ENCODE measurements at regions not wholly inside any gene's neighbourhood (a gene's known extent, or its start where the extent isn't known, plus 50 kb on each side); places are given as distances from the start of the nearest gene placed in this dataset.
"Not testable (repeated sequence)": the region's sequence is repeated elsewhere in the genome, so short reads cannot be mapped to it uniquely, and the experiment has no call there.

DNA sequence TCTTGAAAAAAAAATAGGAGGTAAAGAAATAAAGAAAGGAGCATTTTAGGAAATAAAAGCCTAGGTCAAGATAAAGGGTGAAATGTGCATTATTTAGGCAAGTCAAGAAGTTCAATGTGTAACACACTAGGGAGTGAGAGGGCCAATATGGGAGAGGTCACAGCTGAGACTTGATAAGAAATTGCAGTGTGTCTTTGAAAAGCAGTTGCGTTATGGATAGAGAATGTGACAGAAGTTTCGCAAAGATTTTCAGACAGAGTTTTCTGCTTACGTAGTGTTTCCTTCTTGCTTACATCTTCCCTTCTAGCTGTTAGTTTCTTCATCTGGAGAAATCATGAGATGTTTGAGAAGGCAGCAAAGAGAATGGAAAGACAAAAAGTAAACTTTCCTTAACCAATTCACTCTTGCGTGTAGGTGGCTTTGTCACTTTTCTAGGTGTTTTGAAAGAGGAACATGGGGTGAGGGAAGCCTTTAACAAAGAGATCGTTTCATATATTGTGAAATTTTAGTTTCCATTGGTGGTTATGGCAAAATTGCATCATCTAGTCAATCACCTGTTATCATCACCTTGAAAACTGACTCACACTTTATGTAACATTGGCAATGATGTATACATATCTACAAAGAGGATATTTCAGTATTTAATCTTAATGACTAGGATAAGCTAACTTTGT lies 975.5 kb downstream of the OLFM4 start:
- H3K4me1 ChIP-seq (replicated peaks in 1 of 2): no peaks in the 10 kb centered on the region
- H3K27ac ChIP-seq: no peak overlapping the region
- WGBS, 10 experiments: 36 to 100% (median 72%) methylated on average over 1 to 5 of the region's 5 CpGs
- in situ Hi-C loops (cut with MboI; ENCODE audit: low pct_unique_long_range_greater_than_20kb in 2 of 9, low sequenced_read_pairs in 9 of 9, unreplicated experiment in 9 of 9): no loop called here
- no peak overlapping the region for H3K4me3 ChIP-seq
- no peak for ATAC-seq (replicated peaks in 6 of 8)

DNA sequence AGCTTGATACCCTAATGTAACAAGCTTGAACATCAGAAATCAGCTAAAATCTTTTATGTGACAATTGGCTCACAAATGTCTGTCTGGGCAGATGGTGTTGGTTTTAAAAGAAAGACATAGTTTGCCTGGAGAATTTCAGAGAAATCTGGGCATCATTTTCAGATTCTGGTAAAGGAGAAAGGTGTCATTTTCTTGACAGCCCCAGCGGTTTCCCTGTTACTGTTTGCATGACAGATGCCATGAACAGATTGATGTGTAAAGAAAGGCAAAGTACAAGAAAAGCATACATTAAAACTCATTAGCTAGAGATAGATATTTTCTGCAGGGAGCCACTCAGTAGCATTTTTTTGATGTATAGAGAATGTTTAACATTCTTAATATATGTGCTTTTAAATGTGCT lies 987.9 kb downstream of the OLFM4 start:
- no peaks in the 10 kb centered on the region for H3K4me1 ChIP-seq (replicated peaks in 1 of 2)
- ATAC-seq (replicated peaks in 6 of 8): no peak
- H3K4me3 ChIP-seq: no peak overlapping the region

DNA sequence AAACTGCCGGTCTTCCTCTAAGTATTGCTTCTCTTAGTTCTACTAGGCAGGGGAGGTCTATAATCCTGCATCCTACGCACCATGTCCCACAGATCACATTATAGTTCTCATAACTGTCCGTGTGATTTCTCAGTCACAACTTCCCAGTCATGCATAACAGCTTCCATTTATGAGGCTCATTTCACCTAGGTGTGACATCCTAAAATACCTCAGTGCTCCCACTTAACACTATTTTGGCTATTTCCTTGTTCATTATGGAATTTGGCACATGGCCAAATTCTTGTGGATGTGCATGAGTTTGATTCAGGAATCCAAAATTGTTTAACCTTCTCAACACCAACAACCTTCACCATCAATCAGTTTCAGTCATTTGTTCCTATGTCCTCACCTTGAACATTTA lies 989.9 kb downstream of the OLFM4 start:
- in situ Hi-C loops (cut with MboI; ENCODE audit: low pct_unique_long_range_greater_than_20kb in 2 of 9, low sequenced_read_pairs in 9 of 9, unreplicated experiment in 9 of 9): no loop called here
- Histone ChIP-seq H3K4me3 (no peak overlapping the region), H3K27ac (no peak overlapping the region), H3K4me1 (replicated peaks in 1 of 2) (no peaks in the 10 kb centered on the region)
- no peak for ATAC-seq (replicated peaks in 6 of 8)
- 17 to 100% (median 57%) methylated on average over 1 to 3 of the region's 3 CpGs; no CpG with 5 or more reads in 3 of the 10 experiments for WGBS, 10 experiments

More for the DNA sequence above, 987.9 kb downstream of the OLFM4 start:
- 14 to 92% (median 75%) methylated on average over 1 of the region's 1 CpG; no CpG with 5 or more reads in 4 of the 10 experiments for WGBS, 10 experiments
- in situ Hi-C loops (cut with MboI; ENCODE audit: low pct_unique_long_range_greater_than_20kb in 2 of 9, low sequenced_read_pairs in 9 of 9, unreplicated experiment in 9 of 9): no loop called here
- H3K27ac ChIP-seq: no peak overlapping the region

DNA sequence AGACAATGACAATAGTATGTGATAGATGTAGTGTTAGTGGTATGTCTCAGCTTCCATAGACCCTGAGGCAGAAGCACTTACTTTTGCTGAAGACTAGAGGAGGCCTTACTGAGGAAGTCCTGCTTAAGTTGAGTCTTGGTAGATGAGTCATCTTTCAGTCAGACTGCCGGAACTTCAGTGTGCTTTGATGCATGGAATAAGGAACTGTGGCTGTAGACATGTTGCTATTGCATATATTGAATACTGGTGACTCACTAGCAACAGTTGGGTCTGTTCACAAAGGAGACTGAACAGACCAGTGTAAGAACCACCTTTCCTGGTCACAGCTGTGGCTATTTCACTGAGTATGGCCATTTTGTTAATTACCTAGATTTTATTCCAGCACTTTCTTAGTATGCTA lies 1000.6 kb downstream of the OLFM4 start:
- in situ Hi-C loops (cut with MboI; ENCODE audit: low pct_unique_long_range_greater_than_20kb in 2 of 9, low sequenced_read_pairs in 9 of 9, unreplicated experiment in 9 of 9): no loop called here
- H3K4me1 ChIP-seq (replicated peaks in 1 of 2): peaks cover 4 to 9% of the 10 kb centered on the region in 2 donors
- no peak overlapping the region for H3K4me3 ChIP-seq
- WGBS, 10 experiments: 0 to 60% (median 40%) methylated on average over 1 of the region's 1 CpG; no CpG with 5 or more reads in 3 of the 10 experiments
- ATAC-seq (replicated peaks in 6 of 8): peak; percentile 72 to 100 (median 96)
- H3K27ac ChIP-seq: peak overlapping the region; percentile 27 to 54

DNA sequence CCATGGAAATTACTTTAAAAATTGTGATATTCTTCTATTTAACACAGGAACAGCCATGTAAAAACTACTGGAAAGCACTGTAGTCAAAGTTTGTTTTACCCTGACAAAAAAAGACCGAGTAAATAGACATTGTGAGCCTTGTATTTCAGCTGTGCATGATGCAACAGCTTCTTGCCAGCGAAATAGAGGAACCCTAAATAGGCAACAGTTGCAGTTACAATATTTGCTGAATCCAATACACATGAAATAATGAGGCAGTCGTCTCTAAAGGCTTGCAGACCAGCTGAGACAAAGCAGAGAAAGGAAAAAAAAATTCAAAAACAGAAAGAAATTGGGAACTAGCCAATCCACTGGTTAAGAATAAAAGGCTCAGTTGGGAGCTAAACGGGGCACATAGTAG lies 1001.1 kb downstream of the OLFM4 start:
- peak in 4 of 8 experiments; percentile 31 to 84 (median 50) for ATAC-seq (replicated peaks in 6 of 8)
- WGBS, 10 experiments: 3 to 100% (median 63%) methylated on average over 1 to 4 of the region's 4 CpGs
- peaks cover 4 to 9% of the 10 kb centered on the region in 2 donors for H3K4me1 ChIP-seq (replicated peaks in 1 of 2)
- H3K4me3 ChIP-seq: no peak overlapping the region
- in situ Hi-C loops (cut with MboI; ENCODE audit: low pct_unique_long_range_greater_than_20kb in 2 of 9, low sequenced_read_pairs in 9 of 9, unreplicated experiment in 9 of 9): no loop called here
- H3K27ac ChIP-seq: peak overlapping the region; percentile 27 to 61

DNA sequence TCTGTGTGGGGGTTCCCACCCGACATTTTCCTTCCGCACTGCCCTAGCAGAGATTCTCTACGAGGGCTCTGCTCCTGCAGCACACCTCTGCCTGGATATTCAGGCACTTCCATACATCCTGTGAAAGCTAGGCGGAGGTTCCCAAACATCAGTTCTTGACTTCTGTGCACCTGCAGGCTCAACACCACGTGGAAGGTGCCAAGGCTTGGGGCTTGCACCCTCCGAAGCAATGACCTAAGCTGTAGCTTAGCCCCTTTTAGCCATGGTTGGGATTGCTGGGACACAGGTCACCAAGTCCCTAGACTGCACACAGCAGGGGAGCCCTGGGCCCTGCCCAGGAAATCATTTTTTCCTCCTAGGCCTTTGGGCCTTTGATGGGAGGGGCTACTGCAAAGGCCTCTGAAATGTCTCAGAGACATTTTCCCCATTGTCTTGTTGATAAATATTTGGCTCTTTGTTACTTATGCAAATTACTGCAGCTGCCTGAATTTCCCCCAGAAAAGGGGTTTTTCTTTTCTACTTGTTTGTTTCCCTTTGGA lies 1004.8 kb downstream of the OLFM4 start:
- in situ Hi-C loops (cut with MboI; ENCODE audit: low pct_unique_long_range_greater_than_20kb in 2 of 9, low sequenced_read_pairs in 9 of 9, unreplicated experiment in 9 of 9): no loop called here
- H3K4me1 ChIP-seq (replicated peaks in 1 of 2): peaks cover 4 to 9% of the 10 kb centered on the region in 2 donors
- ATAC-seq (replicated peaks in 6 of 8): no peak
- WGBS, 10 experiments: 20 to 100% (median 70%) methylated on average over 1 to 3 of the region's 6 CpGs; no CpG with 5 or more reads in 5 of the 10 experiments
- H3K4me3 ChIP-seq: no peak overlapping the region
- no peak overlapping the region for H3K27ac ChIP-seq

DNA sequence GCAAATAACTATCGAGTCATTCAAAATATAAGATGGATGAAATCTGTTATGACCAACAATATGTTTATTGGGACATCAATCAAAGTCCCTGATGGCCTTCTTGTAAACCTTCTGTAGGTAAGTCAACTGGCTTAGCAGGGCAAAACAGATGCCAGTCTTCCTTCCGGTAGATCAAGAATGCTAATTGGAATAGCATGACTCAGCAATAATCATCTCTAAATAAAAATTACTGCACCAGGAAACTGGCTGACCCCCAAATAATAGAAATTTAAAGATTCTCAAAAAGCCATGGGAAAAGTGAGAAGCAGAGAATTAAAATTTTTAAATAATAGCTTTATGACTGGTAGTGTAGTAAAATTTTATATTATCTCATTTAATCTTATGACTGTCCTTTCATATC lies 1005.4 kb downstream of the OLFM4 start:
- ATAC-seq (replicated peaks in 6 of 8): no peak
- no peak overlapping the region for H3K4me3 ChIP-seq
- no peak overlapping the region for H3K27ac ChIP-seq
- 29 to 100% (median 88%) methylated on average over 1 to 2 of the region's 2 CpGs; no CpG with 5 or more reads in 1 of the 10 experiments for WGBS, 10 experiments
- H3K4me1 ChIP-seq (replicated peaks in 1 of 2): peaks cover 4 to 9% of the 10 kb centered on the region in 2 donors
- in situ Hi-C loops (cut with MboI; ENCODE audit: low pct_unique_long_range_greater_than_20kb in 2 of 9, low sequenced_read_pairs in 9 of 9, unreplicated experiment in 9 of 9): no loop called here

DNA sequence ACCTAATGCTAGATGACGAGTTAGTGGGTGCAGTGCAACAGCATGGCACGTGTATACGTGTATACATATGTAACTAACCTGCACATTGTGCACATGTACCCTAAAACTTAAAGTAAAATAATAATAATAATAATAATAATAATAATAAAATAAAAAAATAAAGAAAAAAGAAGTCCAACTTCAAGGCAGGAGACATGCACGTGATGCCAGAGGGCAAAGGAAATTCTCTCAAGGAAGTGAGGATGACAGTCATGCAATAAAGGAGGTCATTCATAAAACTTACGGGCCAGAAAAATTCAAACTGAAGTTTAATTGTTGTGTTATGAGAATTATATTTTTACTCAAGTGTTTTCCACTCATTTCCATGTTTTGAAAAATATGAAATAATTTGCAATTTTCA lies 1028.8 kb downstream of the OLFM4 start:
- H3K4me3 ChIP-seq; H3K4me1 ChIP-seq (replicated peaks in 1 of 2); H3K27ac ChIP-seq; in situ Hi-C loops (cut with MboI; ENCODE audit: low pct_unique_long_range_greater_than_20kb in 2 of 9, low sequenced_read_pairs in 9 of 9, unreplicated experiment in 9 of 9); ATAC-seq (replicated peaks in 6 of 8): not testable (repeated sequence)
- 15 to 96% (median 80%) methylated on average over 1 to 5 of the region's 5 CpGs; no CpG with 5 or more reads in 1 of the 10 experiments for WGBS, 10 experiments

DNA sequence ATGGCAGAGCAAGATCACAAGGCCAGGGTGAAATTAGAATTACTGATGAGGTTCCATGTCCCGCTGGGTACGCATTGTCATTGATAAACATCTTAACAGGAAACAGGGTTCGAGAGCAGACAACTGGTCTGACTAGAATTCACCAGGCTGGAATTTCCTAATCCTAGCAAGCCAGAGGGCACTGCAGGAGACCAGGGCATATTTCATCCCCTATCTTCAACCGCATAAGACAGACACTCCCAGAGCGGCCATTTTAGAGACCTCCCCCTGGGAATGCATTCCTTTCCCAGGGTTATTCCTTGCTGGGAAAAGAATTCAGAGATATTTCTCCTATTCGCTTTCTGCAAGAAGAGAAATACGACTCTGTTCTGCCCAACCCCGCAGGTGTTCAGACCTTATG lies 1041.3 kb downstream of the OLFM4 start:
- 0 to 89% (median 65%) methylated on average over 1 to 8 of the region's 8 CpGs for WGBS, 10 experiments

DNA sequence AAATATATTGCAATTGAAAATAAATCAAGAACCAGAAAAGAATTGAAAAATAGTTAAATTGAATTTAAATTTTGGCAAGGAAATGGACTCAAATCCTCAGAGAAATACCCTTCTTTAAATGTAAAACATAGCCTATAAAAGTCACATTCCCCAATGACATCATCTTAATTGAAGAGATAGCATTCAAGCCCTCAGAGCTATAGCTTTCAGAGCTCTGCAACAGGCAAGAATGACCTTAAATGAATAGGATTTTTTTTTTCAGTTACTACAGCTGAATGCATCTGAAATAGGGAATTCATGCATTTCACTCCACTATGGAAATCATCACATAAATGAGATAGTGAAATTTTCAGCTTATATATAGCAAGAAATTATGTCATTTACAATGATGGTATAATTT lies 1049.0 kb downstream of the OLFM4 start:
- no peak overlapping the region for H3K4me3 ChIP-seq
- peaks cover 0 to 14% of the 10 kb centered on the region in 2 donors for H3K4me1 ChIP-seq (replicated peaks in 1 of 2)
- in situ Hi-C loops (cut with MboI; ENCODE audit: low pct_unique_long_range_greater_than_20kb in 2 of 9, low sequenced_read_pairs in 9 of 9, unreplicated experiment in 9 of 9): no loop called here
- H3K27ac ChIP-seq: no peak overlapping the region
- ATAC-seq (replicated peaks in 6 of 8): peak in 5 of 8 experiments; percentile 35 to 57 (median 51)

More for the DNA sequence above, 1041.3 kb downstream of the OLFM4 start:
- in situ Hi-C loops (cut with MboI; ENCODE audit: low pct_unique_long_range_greater_than_20kb in 2 of 9, low sequenced_read_pairs in 9 of 9, unreplicated experiment in 9 of 9); H3K4me3 ChIP-seq; H3K27ac ChIP-seq; H3K4me1 ChIP-seq (replicated peaks in 1 of 2); ATAC-seq (replicated peaks in 6 of 8): not testable (repeated sequence)

DNA sequence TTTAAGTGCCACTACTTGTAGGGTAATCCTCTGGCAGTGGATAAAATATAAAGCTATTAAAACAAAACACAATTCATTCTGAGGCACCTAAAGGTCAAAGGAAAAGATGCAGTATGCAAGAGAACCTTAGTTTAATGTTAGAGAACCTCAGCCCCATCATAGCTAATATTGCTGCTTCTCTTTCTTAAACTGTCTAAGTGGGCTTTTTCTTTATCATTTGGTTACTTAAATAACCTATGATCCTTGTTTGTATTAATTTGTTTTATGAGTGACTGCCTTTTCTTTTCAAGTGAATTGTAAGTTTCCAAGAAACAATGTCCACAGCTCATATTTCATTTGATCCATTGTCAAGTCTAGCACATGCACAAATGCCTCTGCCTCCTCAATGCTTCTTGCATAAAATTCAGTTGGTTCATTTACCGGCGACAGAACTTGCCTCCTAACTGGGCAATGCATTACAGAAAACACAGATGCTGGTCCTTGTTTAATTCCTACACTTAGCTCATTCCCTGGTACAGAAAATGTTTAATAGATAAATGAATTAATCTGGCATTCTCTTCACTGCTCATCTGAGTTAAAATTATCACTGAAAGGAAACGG lies 1049.8 kb downstream of the OLFM4 start:
- Histone ChIP-seq H3K4me1 (replicated peaks in 1 of 2) (peaks cover 0 to 14% of the 10 kb centered on the region in 2 donors), H3K4me3 (no peak overlapping the region), H3K27ac (no peak overlapping the region)
- peak in 5 of 8 experiments; percentile 57 to 78 (median 72) for ATAC-seq (replicated peaks in 6 of 8)
- WGBS, 10 experiments: 0 to 43% (median 17%) methylated on average over 1 to 3 of the region's 3 CpGs; no CpG with 5 or more reads in 2 of the 10 experiments
- in situ Hi-C loops (cut with MboI; ENCODE audit: low pct_unique_long_range_greater_than_20kb in 2 of 9, low sequenced_read_pairs in 9 of 9, unreplicated experiment in 9 of 9): no loop called here

DNA sequence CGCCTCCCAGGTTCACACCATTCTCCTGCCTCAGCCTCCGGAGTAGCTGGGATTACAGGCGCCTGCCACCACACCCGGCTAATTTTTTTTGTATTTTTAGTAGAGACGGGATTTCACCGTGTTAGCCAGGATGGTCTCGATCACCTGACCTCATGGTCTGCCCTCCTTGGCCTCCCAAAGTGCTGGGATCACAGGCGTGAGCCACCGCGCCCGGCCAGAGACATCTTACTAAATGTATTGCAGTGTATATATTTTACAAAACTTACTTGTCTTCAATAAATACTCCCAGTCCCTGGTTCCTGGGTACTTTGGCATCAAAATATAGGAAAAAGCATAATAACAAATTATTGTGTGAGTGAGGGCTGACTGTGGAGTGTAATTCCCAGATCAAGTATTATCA lies 1053.7 kb downstream of the OLFM4 start:
- WGBS, 10 experiments: 93 to 100% (median 100%) methylated on average over 2 to 7 of the region's 11 CpGs; no CpG with 5 or more reads in 7 of the 10 experiments
- not testable (repeated sequence) for ATAC-seq (replicated peaks in 6 of 8)

DNA sequence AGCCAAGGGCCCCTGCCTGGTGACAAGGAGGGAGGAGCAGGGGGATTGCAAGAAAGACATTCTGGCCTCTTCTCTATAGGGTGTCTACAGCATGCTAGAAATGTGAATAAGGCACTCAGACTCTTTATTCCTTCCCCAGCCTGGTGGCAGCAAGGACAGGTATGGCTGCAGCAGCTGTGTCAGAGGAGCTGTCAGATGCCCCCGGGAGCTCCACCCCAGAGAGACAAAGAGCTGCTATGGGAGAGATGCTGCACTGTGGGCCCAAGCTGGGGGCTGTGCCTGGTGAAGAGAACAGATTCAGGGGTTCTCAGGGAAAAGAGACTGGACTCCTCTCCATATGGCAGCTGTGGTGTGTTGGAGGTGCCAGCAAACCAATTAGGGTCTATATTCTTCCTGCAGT lies 1063.3 kb downstream of the OLFM4 start:
- Histone ChIP-seq H3K4me1 (replicated peaks in 1 of 2) (no peaks in the 10 kb centered on the region), H3K27ac (no peak overlapping the region), H3K4me3 (no peak overlapping the region)
- in situ Hi-C loops (cut with MboI; ENCODE audit: low pct_unique_long_range_greater_than_20kb in 2 of 9, low sequenced_read_pairs in 9 of 9, unreplicated experiment in 9 of 9): no loop called here
- no peak for ATAC-seq (replicated peaks in 6 of 8)
- WGBS, 10 experiments: no CpG with 5 or more reads among the region's 1 CpG

More for the DNA sequence above, 1053.7 kb downstream of the OLFM4 start:
- peaks cover 0 to 14% of the 10 kb centered on the region in 2 donors for H3K4me1 ChIP-seq (replicated peaks in 1 of 2)
- H3K4me3 ChIP-seq; in situ Hi-C loops (cut with MboI; ENCODE audit: low pct_unique_long_range_greater_than_20kb in 2 of 9, low sequenced_read_pairs in 9 of 9, unreplicated experiment in 9 of 9); H3K27ac ChIP-seq: not testable (repeated sequence)

Data from motor neuron (in vitro differentiated cells).